ENCODE measurements at regions not wholly inside any gene's neighbourhood (a gene's known extent, or its start where the extent isn't known, plus 50 kb on each side); places are given as distances from the start of the nearest gene placed in this dataset.

DNA sequence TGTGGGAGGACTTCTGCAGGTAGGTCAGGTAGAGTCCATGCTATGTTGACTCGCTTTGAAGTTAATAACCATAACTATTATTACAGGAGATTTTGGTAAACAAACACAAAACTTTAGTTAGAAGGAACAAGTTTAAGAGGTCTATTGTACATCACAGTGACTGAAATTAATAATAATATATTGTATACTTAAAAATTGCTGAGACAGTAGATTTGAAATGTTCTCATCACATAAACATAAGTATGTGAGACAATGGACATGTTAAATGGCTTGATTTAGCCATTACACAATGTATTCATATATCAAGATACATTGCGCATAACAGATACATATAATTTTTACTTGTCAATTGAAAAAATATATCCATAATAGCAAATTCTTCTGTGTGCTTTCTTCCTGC lies 91.4 kb upstream of the CD53 start:
- TF ChIP-seq POLR2A (IDR thresholded peaks at IDR 0.05) (no peak), CTCF (IDR thresholded peaks at IDR 0.05) (no peak), POLR2AphosphoS5 (IDR thresholded peaks at IDR 0.05; ENCODE audit: insufficient read depth in 1 of 2, low read depth in 1 of 2) (no peak)
- peaks cover 8% of the 10 kb centered on the region for H3K4me1 ChIP-seq
- DNase-seq (ENCODE audit: extremely low spot score in 2 of 2), result no peak
- H3K9me3 ChIP-seq, result no peaks in the 10 kb centered on the region
- H3K27ac ChIP-seq, result no peak overlapping the region
- H3K4me3 ChIP-seq, result no peak overlapping the region
- intact Hi-C loops (cut with DNase I), result loop anchor here (5.0 kb wide), 2 partner anchors 149 to 164 kb away; no protein-coding TSS in a partner anchor
- no peaks in the 10 kb centered on the region for H3K36me3 ChIP-seq
- no peaks in the 10 kb centered on the region for H3K27me3 ChIP-seq

DNA sequence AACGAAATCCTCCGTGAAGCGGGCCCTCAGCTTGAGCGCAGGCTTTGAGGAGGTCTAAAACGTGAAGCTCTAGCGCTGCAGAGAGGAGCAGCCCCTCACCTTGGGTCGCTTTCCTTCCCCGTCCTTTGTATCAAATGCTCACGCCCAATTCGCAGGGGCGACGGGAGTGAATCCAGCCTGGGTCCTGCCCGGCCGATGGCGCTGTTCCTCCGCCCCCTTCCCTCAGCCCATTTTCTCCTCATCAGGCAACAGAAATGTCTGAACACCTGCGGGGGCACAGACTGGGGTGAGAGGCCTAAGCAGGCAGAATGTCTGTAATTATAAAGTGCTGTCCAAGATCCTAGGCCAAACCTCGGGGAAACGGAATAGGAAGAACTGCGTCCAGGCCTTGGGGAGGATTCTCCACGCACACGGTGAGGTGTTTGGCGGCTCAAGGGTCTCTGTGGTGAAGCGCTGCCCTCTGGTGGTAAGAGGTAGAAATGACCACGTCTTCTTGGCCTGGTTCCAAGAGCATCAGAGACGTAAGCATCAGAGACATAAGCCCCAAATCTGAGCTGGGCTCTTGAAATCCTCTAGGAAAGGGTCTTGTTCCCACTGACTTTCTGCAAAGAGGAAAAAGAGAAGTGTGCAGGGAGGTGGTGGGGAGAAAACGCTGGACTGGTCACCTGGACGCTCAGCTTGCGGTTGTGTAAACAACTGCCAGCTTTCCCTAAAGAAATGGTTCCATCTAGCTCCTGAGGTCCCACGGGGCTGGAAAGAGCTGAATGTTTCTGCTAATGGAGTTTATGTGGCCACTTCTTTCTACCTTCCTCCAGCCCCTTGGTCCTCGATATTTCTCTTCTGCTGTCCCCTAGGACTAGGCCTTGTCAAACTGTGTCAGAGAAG lies 92.1 kb upstream of the CD53 start:
- intact Hi-C loops (cut with DNase I), result loop anchor here (5.0 kb wide), 2 partner anchors 149 to 164 kb away; no protein-coding TSS in a partner anchor
- no peak for DNase-seq (ENCODE audit: extremely low spot score in 2 of 2)
- TF ChIP-seq CTCF (IDR thresholded peaks at IDR 0.05) (peak; percentile 42 to 66 (median 62)), POLR2AphosphoS5 (IDR thresholded peaks at IDR 0.05; ENCODE audit: insufficient read depth in 1 of 2, low read depth in 1 of 2) (no peak), POLR2A (IDR thresholded peaks at IDR 0.05) (no peak)
- no peaks in the 10 kb centered on the region for H3K27me3 ChIP-seq
- H3K27ac ChIP-seq, result no peak overlapping the region
- no peak overlapping the region for H3K4me3 ChIP-seq
- no peaks in the 10 kb centered on the region for H3K36me3 ChIP-seq
- peaks cover 8% of the 10 kb centered on the region for H3K4me1 ChIP-seq
- H3K9me3 ChIP-seq, result no peaks in the 10 kb centered on the region

DNA sequence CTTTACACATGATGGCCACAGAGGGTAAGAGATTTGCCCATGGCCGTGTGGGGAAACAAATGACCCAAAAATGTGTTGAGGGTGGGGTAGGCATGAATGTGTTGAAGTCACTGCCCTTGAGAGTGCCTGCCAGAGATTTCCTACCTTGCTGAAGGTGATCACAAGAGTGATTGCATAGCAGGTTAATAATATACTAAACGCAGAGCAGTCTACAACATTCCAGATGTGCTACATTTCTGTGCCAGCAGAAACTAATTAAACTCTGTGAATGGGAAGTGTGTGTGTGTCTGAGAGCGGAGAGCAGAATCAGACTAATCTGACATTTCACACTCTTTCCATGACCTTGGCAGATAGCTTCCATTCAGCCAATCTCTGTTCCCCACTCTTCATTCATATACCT lies 93.3 kb upstream of the CD53 start:
- H3K36me3 ChIP-seq, result no peaks in the 10 kb centered on the region
- no peak for DNase-seq (ENCODE audit: extremely low spot score in 2 of 2)
- peaks cover 8% of the 10 kb centered on the region for H3K4me1 ChIP-seq
- H3K4me3 ChIP-seq, result no peak overlapping the region
- H3K27me3 ChIP-seq, result no peaks in the 10 kb centered on the region
- no peaks in the 10 kb centered on the region for H3K9me3 ChIP-seq
- intact Hi-C loops (cut with DNase I), result loop anchor here (5.0 kb wide), 2 partner anchors 147 to 162 kb away; no protein-coding TSS in a partner anchor
- TF ChIP-seq POLR2AphosphoS5 (IDR thresholded peaks at IDR 0.05; ENCODE audit: insufficient read depth in 1 of 2, low read depth in 1 of 2), result no peak
- no peak for TF ChIP-seq CTCF (IDR thresholded peaks at IDR 0.05)
- no peak for TF ChIP-seq POLR2A (IDR thresholded peaks at IDR 0.05)
- H3K27ac ChIP-seq, result no peak overlapping the region

GRCh38 chr1:110778821-110779220 lies 94.1 kb upstream of the CD53 start:
- no peak overlapping the region for H3K4me3 ChIP-seq
- H3K27me3 ChIP-seq, result no peaks in the 10 kb centered on the region
- H3K36me3 ChIP-seq, result no peaks in the 10 kb centered on the region
- no peak for TF ChIP-seq CTCF (IDR thresholded peaks at IDR 0.05)
- TF ChIP-seq POLR2AphosphoS5 (IDR thresholded peaks at IDR 0.05; ENCODE audit: insufficient read depth in 1 of 2, low read depth in 1 of 2), result no peak
- TF ChIP-seq POLR2A (IDR thresholded peaks at IDR 0.05), result no peak
- H3K9me3 ChIP-seq, result no peaks in the 10 kb centered on the region
- no peak for DNase-seq (ENCODE audit: extremely low spot score in 2 of 2)
- peaks cover 8% of the 10 kb centered on the region for H3K4me1 ChIP-seq
- H3K27ac ChIP-seq, result no peak overlapping the region
- intact Hi-C loops (cut with DNase I), result no loop called here

DNA sequence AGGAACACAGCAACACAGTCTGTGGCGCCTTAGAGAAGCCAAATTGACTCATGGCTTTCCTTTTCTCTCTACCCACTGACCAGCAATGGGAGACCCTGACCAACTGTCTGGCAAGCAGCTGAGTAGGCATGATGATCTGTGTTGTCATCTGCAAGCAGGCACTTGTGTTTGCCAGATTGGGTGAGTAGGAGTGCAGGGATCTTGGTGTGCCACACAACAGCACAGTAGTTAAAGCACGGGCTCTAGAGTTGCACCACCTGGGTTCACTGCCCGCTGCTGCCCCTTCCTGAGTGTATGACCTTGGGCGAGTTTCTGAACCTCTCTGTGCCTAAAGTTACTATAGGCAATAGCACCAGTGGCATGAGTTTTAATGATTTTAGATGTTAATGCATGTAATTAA lies 95.7 kb upstream of the CD53 start:
- intact Hi-C loops (cut with DNase I), result no loop called here
- TF ChIP-seq POLR2A (IDR thresholded peaks at IDR 0.05) (no peak), CTCF (IDR thresholded peaks at IDR 0.05) (no peak), POLR2AphosphoS5 (IDR thresholded peaks at IDR 0.05; ENCODE audit: insufficient read depth in 1 of 2, low read depth in 1 of 2) (no peak)
- H3K4me1 ChIP-seq, result peaks cover 8% of the 10 kb centered on the region
- H3K4me3 ChIP-seq, result no peak overlapping the region
- no peaks in the 10 kb centered on the region for H3K27me3 ChIP-seq
- no peak overlapping the region for H3K27ac ChIP-seq
- no peaks in the 10 kb centered on the region for H3K9me3 ChIP-seq
- DNase-seq (ENCODE audit: extremely low spot score in 2 of 2), result no peak
- H3K36me3 ChIP-seq, result no peaks in the 10 kb centered on the region
